ENCODE measurements at regions not wholly inside any gene's neighbourhood (a gene's known extent, or its start where the extent isn't known, plus 50 kb on each side); places are given as distances from the start of the nearest gene placed in this dataset.
"Not testable (repeated sequence)": the region's sequence is repeated elsewhere in the genome, so short reads cannot be mapped to it uniquely, and the experiment has no call there.

DNA sequence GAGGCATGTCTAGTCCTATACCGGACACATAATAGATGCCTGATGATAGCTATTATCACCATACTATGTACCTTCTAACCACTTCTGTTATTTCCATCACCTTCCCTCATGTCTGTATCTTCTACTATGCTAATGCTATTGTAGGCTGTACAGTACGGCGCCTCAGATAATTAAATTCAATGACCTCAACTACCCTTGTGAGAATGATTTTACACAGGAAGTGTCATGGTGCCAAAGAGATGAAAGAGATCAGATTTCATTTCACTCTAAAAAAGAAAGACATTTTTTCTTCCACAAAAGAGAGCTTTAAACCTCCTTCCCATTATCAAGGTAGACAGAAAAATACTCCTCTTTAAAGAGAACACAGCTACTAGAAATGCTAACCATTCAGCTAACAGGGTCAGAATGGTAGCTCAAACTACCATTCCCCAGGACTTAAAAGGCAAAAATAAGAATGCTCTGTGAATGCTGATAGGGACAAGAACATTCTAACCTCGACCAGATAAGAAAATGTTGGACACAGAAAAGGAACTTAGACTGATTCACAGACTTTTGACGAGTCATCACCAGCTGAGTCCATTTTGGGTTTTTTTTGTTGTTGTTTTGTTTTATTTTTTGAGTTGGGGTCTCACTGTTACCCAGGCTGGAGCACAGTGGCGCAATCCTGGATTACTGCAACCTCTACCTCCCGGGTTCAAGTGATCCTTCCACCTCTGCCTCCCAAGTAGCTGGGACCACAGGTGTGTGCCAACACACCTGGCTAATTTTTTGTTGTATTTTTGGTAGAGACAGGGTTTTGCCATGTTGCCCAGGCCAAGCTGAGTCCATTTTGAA is 99.2 kb upstream of the RAPGEF2 start:
- DNase-seq (ENCODE audit: low read depth) = peak; percentile 33

DNA sequence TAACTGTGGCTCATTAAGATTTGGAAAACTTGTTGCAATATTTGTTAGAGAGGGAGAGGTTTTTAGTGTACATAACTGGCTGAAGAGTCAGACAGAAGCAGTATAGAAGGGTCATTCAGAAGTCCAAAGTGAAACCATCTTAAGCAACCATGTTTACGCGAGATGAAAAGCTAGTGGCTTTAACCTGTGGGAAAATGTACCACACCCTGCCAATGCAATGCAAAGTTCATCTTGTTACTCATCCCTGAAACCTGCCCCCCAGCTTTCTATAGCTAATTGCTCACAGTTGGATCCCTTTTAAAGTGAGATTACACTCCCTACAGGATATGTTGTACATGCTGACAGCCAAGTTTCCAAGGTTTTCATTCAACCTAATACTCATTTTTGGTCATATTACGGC is 96.7 kb upstream of the RAPGEF2 start:
- no peak for DNase-seq (ENCODE audit: low read depth)

DNA sequence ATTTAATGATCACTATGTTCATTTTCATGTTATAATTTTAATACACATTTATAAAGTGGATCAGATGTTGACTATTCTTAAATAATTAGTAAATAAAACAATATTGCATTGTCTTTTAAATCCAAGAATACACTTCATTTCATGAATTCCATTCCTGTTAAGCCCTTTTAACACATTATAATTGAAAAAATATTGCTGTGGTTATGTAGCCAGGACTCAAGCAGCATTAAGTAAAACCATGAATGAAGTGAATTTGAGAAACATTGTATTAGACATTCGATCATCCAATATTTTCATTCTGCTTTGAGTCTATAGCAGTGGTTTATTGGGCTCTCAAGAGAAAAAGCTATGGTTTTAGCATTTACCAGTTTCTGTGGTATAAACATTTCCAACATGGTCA is 94.2 kb upstream of the RAPGEF2 start:
- DNase-seq (ENCODE audit: low read depth) = no peak

DNA sequence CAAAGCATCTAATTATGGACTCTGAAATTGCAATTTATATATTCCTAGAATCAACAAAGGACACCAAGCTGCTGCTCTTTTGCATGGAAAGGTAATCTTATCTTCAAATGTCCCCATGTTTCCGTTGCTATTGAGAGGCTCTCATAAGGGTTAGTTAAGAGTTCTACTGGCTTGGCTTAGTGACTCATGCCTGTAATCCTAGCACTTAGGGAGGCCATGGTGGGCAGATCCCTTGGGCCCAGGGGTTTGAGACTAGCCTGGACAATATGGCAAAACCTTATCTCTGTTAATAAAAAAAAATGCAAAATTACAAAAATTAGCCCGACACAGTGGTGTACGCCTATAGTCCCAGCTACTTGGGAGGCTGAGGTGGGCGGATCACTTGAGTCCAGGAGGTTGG is 93.4 kb upstream of the RAPGEF2 start:
- DNase-seq (ENCODE audit: low read depth) = no peak

DNA sequence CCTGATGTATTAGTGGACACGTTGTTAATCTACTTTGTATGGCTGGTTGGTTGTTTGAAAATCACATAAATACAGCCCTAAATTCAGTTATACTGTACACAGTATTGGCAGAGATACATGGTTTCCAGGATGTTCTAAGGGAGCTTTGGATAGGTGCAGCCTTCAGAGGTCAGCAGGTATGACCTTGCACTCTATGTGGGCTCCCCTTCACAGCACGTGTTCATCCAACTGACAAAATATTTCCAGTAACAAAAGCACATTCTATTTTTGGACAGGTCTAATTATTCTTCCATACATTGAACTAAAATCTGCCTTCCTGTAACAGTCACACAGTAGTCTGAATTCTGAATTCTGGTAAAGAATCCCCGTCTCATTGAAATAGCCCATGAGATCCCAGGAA is 92.8 kb upstream of the RAPGEF2 start:
- no peak for DNase-seq (ENCODE audit: low read depth)

DNA sequence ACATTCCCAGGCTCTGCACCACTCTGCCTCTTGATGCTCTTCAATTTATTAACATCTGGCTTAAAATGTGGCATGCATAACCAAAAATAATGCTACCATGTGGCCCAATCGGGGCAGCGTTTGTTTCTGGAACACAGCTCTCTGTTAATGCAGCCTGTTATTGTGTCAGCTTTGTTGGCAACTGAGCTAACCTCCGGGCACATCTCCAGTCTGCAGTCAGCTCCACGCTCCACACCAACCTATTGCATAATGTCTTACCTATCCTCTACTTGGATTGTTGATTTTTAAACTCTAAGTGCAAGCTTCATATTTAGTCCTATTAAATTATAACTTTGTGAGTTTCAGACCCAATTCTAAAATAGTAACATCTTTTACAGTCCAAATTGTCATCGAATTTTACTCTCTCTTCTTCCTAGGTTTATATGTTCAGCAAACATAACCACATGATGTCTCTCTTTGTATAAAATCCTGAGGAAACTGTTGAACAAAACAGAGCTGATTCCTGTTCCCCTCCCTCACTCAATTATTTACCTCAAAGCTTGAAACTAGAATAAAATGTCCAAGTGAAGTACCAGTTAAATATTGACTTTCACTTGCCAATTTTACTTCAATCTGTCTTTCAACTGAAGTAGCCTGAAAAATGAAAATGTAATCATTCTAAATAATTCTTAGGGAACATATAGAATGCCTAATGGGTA is 92.2 kb upstream of the RAPGEF2 start:
- no peak for DNase-seq (ENCODE audit: low read depth)

DNA sequence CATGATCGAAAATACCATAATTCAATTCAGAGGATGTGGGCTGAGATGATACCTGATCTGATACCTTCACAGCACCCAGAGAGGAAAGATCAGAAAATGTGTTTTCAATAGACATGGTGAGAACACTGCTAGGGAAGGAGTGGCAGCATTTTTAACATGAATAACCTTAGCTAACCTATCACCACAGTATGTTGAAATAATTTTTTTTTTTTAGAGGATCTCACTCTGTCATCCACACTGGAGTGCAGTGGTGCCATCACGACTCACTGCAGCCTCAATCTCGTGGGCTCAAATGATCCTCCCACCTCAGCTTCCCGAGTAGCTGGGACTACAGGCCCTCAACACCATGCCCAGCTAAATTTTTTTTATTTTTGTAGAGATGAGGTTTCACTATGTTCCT is 90.5 kb upstream of the RAPGEF2 start:
- DNase-seq (ENCODE audit: low read depth) = no peak

DNA sequence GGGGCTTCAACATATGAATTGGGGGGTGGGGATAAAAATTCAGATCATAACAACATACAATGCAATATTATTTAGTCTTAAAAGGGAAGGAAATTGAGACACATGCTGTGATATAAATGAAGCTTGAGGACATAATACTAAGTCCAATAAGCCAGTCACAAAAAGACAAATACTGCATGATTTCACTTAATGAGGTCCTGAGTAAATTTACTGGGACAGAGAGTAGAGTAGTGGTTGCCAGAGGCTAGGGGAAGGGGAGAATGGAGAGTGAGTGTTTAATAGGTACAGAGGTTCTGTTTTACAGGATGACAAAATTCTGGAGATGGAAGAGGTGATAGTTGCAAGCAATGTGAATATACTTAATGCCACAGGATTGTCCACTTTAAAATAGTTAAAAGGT is 89.2 kb upstream of the RAPGEF2 start:
- DNase-seq (ENCODE audit: low read depth) = no peak

DNA sequence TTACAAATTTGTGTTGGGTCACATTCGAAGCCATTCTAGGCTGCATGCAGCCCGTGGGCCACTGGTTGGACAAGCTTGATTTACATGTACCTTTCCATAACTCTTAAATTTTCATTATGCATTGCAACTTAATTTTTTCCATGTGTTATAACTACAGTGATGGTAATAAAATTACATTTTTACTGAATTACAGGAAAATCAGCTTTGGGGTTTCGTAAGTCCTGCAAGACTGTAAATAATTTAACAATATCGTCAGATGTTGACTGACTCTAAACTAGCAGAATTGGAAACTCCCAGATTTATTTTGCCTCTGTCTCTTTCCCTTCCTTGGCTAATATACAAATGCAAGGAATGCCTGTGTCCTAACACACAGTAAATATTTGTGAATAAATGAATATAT is 88.0 kb upstream of the RAPGEF2 start:
- no peak for DNase-seq (ENCODE audit: low read depth)

DNA sequence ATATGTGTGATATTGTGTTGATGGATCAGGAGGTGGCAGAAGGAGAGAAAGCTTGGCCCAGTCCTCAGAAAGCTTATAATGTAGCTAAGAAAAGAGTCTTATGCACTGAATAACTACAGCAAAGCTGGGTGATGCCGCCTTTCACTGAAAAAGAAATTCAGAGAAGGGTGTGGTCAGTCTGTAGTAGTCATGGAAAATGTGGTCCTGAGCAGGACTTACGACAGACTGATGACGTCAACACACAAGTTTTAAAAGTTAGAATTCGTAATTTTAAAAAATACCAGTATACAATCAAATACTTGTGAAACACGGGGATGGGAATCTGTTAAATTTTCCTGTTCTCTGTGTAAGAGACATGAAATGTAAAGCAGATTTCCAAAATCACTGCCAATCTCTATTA is 87.0 kb upstream of the RAPGEF2 start:
- no peak for DNase-seq (ENCODE audit: low read depth)

DNA sequence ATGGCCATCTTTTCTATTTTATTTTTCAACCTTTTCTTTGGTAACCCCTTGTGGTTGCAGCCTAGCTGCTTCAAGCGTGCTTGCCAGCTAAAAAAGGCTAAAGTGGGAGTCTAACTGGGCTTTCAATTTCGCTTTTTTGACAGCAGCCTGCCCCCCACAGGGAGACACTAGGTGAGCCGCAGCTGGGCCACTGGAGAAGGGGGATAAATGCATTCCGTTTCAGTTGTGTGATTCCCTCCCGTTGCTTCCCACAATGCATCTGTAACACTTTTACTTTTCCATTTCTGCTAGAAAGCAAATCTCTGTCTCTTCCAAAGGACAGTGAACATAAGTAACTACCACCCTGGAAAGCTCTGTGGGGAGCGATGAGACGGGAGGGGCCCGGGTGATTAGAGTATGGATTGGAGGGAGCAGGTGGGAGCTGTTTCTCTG is 86.3 kb upstream of the RAPGEF2 start:
- no peak for DNase-seq (ENCODE audit: low read depth)

DNA sequence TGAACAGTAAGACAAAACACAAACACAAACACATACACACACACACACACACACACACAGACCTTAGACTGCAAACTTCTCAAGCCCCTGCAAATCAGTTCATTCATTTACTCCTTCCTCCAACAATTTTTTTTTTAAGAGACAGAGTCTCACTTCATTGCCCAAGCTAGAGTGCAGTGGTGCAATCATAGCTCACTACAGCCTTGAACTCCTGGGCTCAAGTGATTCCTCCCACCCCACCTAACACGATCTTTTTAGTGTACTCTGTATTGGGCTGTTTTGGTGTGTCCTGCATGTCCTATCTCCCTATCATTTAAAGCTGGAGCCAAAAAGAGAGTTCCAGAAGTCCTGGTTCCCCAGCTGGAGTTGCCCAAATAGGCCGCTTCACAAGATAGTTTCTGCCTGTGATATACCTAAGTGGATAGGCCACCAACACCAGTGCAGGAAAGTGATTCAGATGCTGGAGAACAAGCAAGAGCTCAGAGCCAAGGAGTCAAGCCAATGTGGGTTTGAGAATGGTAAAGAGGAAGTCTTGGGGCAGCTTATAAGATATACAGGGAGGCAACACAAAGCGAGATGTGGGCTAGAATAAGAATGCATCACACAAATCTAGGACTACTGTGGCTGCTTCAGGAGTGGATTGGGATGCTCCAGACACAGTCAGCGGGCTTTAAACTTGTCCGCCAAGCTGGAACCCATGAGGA is 85.4 kb upstream of the RAPGEF2 start:
- DNase-seq (ENCODE audit: low read depth) = no peak

DNA sequence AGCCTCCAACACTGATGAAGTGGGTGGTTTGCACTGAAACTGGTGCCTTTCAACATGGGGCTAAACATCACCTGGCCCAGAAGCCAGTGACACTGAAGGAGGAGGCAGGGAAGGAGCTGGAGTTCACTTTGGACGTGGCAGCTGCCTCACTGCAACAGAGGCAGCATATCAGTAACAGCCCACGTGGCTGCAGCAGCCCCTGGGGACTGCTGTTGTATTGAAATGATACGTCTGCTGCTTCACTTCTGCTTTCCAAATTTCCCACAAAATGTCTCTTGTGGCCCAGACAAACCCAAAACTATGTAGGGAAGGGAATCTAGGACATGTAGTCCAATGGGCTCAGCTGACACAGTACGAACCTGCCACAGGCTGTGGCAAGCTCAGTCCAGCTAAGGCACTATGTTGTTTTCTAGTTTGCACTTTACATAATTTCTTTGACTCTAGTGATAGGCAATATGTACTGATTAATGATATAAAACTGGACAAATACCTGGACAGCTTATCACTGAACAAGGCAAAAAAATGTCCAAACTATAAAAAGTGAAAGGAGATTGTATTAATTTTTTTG is 84.7 kb upstream of the RAPGEF2 start:
- DNase-seq (ENCODE audit: low read depth) = no peak

DNA sequence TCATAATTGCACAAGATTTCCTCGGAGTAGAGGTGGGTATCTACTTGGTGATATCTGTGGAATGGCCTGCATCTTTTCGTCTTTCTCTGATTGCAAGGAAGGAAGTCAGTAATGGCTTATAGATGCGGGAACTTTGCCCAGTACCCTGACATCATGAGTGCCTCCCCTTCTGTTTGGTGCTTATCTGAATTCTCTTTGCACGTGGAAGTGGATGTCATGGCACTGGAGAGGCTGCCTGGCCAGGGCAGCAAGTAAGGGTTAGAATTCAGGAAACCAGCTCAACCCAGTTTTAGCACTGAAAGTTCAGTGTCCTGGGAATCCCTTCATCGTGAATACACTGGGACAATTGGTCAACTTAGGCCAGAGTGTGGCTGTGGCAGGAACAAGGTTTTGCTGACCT is 83.5 kb upstream of the RAPGEF2 start:
- DNase-seq (ENCODE audit: low read depth) = no peak

DNA sequence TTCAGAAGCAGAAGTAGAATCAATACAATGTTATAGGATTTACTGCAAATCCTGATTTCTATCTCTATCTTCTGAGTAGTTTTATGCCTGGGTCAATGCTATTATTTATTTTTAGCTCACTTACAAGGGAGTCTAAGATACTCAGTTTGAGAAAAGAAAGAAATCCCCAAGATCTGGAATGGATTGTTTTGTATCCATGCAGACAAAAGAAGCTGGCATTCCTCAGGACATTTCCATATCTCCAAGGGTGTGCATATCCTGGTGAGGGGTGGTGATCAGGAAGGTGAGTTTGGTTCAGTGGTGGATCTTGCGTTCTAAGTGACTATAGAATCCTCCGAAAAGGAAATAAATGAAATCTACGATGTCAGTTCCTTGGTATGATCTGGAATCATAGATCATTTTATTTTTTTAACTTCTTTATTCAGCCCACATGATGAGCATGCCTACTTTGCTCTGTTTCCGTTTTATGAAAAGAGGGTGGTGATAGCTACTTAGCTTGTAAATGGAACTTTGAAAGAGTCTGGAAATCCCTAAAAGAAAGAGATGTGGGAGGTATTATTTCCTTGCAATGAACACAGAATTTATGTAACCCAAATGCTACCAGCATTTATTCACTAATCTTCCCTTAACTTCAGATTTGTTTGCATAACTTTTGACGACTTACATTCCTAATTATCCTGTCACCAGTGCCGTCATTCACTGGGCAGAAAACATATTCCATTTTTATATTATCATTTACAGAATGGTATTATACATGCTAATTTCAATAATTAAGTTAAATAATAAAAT is 81.1 kb upstream of the RAPGEF2 start:
- DNase-seq (ENCODE audit: low read depth) = no peak

DNA sequence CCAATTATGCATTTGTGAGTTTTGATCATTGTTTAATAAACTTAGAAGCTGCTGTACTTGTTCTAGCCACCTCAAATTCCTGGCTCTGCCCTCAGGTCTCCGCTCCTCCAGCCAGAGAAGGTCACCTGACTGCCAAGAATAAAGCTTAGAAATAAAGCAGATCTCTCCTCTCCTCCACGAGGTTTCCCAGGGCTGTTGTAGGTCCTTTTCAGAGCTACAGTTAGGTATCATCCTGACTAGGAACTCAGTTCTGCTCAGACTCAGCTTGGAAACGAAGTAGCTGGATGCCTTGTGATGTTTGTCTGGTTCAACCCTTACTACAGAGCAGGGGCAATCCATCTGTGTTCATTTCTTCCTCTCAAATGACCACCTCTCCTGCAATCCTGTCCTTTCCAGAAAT is 79.1 kb upstream of the RAPGEF2 start:
- no peak for DNase-seq (ENCODE audit: low read depth)

DNA sequence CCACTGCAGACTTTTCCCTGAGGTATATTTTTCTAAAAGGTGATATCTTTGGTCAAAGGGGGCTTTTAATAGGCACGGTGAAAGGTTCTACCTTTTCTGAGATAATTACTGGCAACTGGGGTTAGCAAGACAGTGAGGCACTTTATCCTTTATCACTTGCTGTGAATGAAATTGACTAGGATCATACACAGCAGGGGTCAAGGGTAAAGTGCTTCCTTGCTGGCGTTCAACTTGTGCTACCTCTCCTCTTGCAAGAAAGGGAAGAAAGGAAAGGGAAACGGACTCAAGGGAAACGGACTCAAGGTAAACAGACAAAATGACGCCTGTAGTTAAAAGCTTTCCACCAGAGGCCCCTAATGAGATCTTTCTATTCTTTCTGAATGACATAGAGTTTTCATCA is 78.6 kb upstream of the RAPGEF2 start:
- no peak for DNase-seq (ENCODE audit: low read depth)

DNA sequence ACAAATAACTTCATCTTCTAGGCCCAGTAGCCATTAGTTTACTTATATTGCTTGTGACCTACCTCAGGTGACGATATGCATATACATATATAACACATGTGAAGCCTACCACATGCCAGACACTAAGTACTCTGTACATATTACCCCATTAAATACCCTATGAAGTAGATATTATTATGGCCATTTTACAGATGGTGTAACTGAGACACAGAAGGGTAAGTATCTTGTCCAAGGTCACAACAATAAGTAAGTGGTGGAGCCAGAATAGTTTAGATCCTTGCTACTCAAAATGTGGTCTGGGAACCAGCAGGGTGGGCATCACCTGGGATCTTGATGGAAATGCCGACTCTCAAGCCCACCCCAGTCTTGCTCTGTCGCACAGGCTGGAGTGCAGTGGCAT is 78.1 kb upstream of the RAPGEF2 start:
- no peak for DNase-seq (ENCODE audit: low read depth)

DNA sequence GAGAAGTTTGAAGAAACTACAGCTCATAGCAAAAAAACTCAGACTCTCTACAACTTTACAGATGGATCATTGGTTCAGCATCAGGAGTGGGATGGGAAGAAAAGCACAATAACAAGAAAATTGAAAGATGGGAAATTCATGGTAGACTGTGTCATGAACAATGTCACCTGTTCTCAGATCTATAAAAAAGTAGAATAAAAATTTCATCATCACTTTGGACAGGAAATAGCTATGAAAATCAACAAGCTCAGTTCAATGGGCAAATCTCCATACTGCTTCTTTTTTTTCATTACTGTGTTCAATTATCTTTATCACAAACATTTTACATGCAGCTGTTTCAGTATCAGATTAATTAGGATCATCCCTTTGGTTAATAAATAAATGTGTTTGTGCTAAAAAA is 76.5 kb upstream of the RAPGEF2 start:
- no peak for DNase-seq (ENCODE audit: low read depth)

DNA sequence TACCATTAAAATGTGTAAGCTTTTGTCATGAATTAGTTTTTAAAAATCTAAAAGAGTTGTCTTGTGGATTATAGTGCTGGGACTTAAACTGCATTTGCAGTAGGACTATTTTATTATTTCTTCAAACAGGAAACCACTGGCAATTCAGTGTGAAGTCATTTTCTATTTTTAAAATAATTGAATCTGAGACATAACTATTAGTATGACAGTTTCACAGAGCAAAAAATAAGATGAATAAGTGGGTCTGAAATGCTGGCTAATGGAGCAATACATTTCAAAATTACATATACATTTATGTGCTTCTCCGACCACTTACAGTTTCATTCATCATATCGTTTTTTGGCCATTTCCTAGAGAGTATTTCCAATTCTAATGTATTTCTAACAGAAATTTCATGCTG is 75.3 kb upstream of the RAPGEF2 start:
- DNase-seq (ENCODE audit: low read depth) = no peak

DNA sequence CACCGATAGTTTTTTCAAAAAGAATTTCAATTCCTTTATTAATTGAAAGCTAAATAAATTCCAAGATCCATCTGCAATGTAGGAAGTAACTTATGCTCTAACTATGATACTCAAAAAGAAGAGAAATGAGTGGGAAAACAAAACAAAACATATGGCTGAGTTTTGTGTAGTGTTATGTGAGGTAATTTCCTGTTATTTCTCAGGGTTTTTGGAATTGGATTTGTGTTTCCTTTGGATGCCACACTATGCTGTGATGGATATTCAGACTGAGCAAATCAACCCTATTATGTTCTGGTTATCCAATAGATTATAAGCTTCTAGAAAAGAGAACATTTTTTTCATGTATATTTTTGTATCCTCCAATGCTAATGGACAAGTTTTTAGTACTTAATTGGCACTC is 73.4 kb upstream of the RAPGEF2 start:
- no peak for DNase-seq (ENCODE audit: low read depth)

DNA sequence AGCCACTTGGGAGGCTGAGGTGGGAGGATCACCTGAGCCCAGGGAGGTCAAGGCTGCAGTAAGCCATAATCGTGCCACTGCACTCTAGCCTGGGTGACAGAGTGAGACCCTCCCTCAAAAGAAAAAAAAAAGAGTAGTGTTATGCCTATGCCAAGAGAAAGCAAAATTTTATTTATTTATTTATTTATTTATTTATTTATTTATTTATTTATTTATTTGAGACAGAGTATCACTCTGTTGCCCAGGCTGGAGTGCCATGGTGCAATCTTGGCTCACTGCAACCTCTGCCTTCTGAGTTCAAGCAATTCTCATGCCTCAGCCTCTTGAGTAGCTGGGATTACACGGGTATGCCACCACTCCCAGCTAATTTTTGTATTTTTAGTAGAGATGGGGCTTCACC is 72.6 kb upstream of the RAPGEF2 start:
- DNase-seq (ENCODE audit: low read depth) = not testable (repeated sequence)

Data from CMK (cell line).